Prostate gland (tissue), 2 donors: ENCODE measurements at regions not wholly inside any gene's neighbourhood (a gene's known extent, or its start where the extent isn't known, plus 50 kb on each side); places are given as distances from the start of the nearest gene placed in this dataset.
A peak's percentile ranks its signal among the peaks of the same experiment; 100 is the strongest.

Source experiments
- DNase-seq: peaks from one replicate; pipeline ENCODE4 v3.0.0-alpha.2; 2019; ENCODE audit warnings: low spot score
- H3K27ac ChIP-seq, 2 donors: fragments of 200-600 bp; sonication (generic); 2 replicates each; pipeline ENCODE4 v1.5.1; 2017 to 2019
- H3K27me3 ChIP-seq: fragments of 200-600 bp; sonication (generic); replicated peaks from 2 replicates; pipeline ENCODE4 v1.5.1; 2019; ENCODE audit not compliant: insufficient read depth
- H3K36me3 ChIP-seq, 2 donors: fragments of 200-600 bp; sonication (generic); 1 replicate in 1 of 2; 2 replicates in 1 of 2; pipeline versions ENCODE4 v1.5.1 to v1.8.1; 2017 to 2019
- H3K4me1 ChIP-seq: fragments of 200-600 bp; sonication (generic); replicated peaks from 2 replicates; pipeline ENCODE4 v1.5.1; 2019
- H3K4me3 ChIP-seq, 2 donors: fragments of 200-600 bp; sonication (generic); 2 replicates each; pipeline ENCODE4 v1.5.1; 2017 to 2019
- H3K9me3 ChIP-seq: fragments of 200-600 bp; sonication (generic); 2 replicates; pipeline ENCODE4 v1.5.1; 2017
- POLR2A ChIP-seq: fragments of 450-650 bp; IDR thresholded peaks from one replicate; pipeline ENCODE4 v1.6.1; 2016; ENCODE audit warnings: antibody characterized with exemption, mild to moderate bottlenecking
- POLR2AphosphoS5 ChIP-seq: sonication (generic); formaldehyde crosslinking; IDR thresholded peaks from one replicate; pipeline ENCODE4 v1.6.1; 2017; ENCODE audit warnings: antibody characterized with exemption
- WGBS: methylation state at CpG from one replicate; pipeline ENCODE4 v1.1.5; 2018; 5-methylcytosine and 5-hydroxymethylcytosine counted together
- intact Hi-C: fragments of 100-400 bp; cut with DNase I; formaldehyde crosslinking; loops from one replicate; pipeline ENCODE4 v1.14.2; 2022
- TF ChIP-seq, protein P1 (sequence below), 4 experiments: fragments of 200-600 bp in 2 of 4; fragments of 450-650 bp in 2 of 4; sonication (generic) in 2 of 4; IDR thresholded peaks; 1 replicate in 3 of 4; 2 replicates in 1 of 4; pipeline ENCODE4 v1.5.1; 2016 to 2019; ENCODE audit warnings: antibody characterized with exemption in 4 of 4, mild to moderate bottlenecking in 2 of 4, moderate library complexity in 2 of 4

GRCh38 chr5:1728846-1729245, 70.8 kb downstream of the MRPL36 start:
- intact Hi-C loops = no loop called here
- H3K27ac ChIP-seq = no peak overlapping the region
- H3K27me3 ChIP-seq = no peaks in the 10 kb centered on the region
- no peak for DNase-seq
- H3K9me3 ChIP-seq = no peaks in the 10 kb centered on the region
- H3K4me3 ChIP-seq = no peak overlapping the region
- no peak for TF ChIP-seq POLR2AphosphoS5
- TF ChIP-seq, protein P1, sequence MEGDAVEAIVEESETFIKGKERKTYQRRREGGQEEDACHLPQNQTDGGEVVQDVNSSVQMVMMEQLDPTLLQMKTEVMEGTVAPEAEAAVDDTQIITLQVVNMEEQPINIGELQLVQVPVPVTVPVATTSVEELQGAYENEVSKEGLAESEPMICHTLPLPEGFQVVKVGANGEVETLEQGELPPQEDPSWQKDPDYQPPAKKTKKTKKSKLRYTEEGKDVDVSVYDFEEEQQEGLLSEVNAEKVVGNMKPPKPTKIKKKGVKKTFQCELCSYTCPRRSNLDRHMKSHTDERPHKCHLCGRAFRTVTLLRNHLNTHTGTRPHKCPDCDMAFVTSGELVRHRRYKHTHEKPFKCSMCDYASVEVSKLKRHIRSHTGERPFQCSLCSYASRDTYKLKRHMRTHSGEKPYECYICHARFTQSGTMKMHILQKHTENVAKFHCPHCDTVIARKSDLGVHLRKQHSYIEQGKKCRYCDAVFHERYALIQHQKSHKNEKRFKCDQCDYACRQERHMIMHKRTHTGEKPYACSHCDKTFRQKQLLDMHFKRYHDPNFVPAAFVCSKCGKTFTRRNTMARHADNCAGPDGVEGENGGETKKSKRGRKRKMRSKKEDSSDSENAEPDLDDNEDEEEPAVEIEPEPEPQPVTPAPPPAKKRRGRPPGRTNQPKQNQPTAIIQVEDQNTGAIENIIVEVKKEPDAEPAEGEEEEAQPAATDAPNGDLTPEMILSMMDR (IDR thresholded peaks at IDR 0.05) = no peak
- TF ChIP-seq POLR2A = no peak
- H3K4me1 ChIP-seq = no peaks in the 10 kb centered on the region
- H3K36me3 ChIP-seq = no peaks in the 10 kb centered on the region
- WGBS = 93% methylated on average over 24 of the region's 24 CpGs

DNA sequence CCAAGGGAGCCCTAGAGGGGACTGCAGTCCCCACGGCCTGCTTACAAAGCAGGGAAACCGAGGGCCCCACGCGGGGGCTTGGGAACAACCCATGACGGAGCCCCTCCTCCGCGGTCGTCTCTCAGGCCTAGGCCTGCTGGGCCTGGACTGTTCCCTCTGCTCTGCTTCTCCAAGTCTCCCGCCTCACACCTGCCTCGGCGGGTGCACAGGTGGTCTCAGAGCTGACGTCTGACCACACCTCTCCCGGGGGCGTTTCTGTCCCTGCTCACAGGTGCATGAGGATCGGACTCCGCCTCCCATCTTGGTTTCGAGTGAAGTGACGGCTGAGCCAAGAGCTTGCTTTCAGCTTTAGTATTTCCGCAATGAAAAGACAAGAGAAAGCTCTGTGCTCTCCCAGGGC, 72.1 kb downstream of the MRPL36 start:
- H3K9me3 ChIP-seq = no peaks in the 10 kb centered on the region
- TF ChIP-seq, protein P1 (IDR thresholded peaks at IDR 0.05) = no peak
- no peak for TF ChIP-seq POLR2AphosphoS5
- TF ChIP-seq POLR2A = no peak
- H3K27ac ChIP-seq = no peak overlapping the region
- DNase-seq = peak; percentile 2
- WGBS = 88% methylated on average over 19 of the region's 19 CpGs
- H3K27me3 ChIP-seq = no peaks in the 10 kb centered on the region
- H3K36me3 ChIP-seq = no peaks in the 10 kb centered on the region
- H3K4me3 ChIP-seq = no peak overlapping the region
- no peaks in the 10 kb centered on the region for H3K4me1 ChIP-seq
- intact Hi-C loops = no loop called here

GRCh38 chr5:1726956-1727355, 72.7 kb downstream of the MRPL36 start:
- DNase-seq = peak; percentile 3
- no peak for TF ChIP-seq POLR2A
- no peak for TF ChIP-seq POLR2AphosphoS5
- TF ChIP-seq, protein P1 (IDR thresholded peaks at IDR 0.05) = no peak
- Histone ChIP-seq H3K36me3 (no peaks in the 10 kb centered on the region), H3K27ac (no peak overlapping the region), H3K4me1 (no peaks in the 10 kb centered on the region), H3K27me3 (no peaks in the 10 kb centered on the region), H3K4me3 (no peak overlapping the region), H3K9me3 (no peaks in the 10 kb centered on the region)
- WGBS = 92% methylated on average over 11 of the region's 11 CpGs
- intact Hi-C loops = no loop called here

DNA sequence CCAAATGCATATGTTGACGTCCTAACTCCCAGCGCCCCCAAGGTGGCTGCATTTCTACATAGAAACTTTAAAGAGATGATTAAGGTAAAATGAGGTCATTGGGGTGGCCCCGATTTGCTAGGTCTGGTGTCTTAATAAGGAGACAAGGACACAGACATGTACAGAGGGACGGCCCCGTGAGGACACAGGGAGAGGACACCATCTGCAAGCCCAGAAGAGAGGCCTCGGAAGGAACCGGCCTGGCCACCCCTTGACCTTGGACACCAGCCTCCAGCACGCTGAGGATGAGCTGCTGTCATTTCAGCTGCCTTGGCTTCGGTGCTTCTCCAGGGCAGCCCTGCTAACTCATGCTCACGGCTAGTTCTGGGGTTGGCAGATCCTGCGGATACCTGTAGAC, 73.2 kb downstream of the MRPL36 start:
- Histone ChIP-seq H3K4me3 (no peak overlapping the region), H3K27me3 (no peaks in the 10 kb centered on the region), H3K4me1 (no peaks in the 10 kb centered on the region), H3K9me3 (no peaks in the 10 kb centered on the region), H3K27ac (no peak overlapping the region), H3K36me3 (no peaks in the 10 kb centered on the region)
- intact Hi-C loops = no loop called here
- peak; percentile 3 for DNase-seq
- 94% methylated on average over 11 of the region's 11 CpGs for WGBS
- TF ChIP-seq POLR2AphosphoS5 = no peak
- TF ChIP-seq POLR2A = no peak
- TF ChIP-seq, protein P1 (IDR thresholded peaks at IDR 0.05) = no peak

- Histone ChIP-seq H3K4me3 (no peak overlapping the region), H3K27ac (no peak overlapping the region), H3K27me3 (no peaks in the 10 kb centered on the region), H3K36me3 (no peaks in the 10 kb centered on the region), H3K4me1 (no peaks in the 10 kb centered on the region), H3K9me3 (no peaks in the 10 kb centered on the region)
- TF ChIP-seq, protein P1 (IDR thresholded peaks at IDR 0.05) = no peak
- no peak for TF ChIP-seq POLR2AphosphoS5
- no peak for TF ChIP-seq POLR2A
- peak; percentile 2 for DNase-seq
- WGBS = 62% methylated on average over 38 of the region's 41 CpGs
- intact Hi-C loops = no loop called here
These were observed 73.8 kb downstream of the MRPL36 start for GRCh38 chr5:1725641-1726468.
